ENCODE measurements at regions not wholly inside any gene's neighbourhood (a gene's known extent, or its start where the extent isn't known, plus 50 kb on each side); places are given as distances from the start of the nearest gene placed in this dataset.

DNA sequence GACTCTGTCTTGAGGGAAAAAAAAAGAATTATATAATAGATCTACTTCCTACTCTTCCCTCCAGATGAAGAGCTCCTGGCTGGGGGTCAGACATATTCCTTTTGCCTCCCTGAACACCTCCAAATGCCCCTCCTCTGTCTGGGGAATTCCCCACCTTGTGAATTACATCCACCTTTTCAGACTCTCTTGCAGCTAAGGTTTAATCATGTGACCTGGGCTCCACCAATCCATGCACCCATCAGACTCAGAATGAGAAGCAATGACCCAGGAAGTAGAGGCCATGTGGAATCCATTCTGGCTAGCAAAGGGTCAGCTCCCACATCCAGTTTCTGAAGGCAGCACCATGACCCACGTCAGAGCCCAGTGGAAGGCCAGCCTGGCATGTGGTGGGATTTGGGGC is 93.6 kb upstream of the CUX1 start:
- H3K4me2 ChIP-seq (ENCODE audit: low read length) = no peak overlapping the region
- H3K9me3 ChIP-seq (ENCODE audit: low read length) = peaks cover 7% of the 10 kb centered on the region
- H3F3A ChIP-seq (ENCODE audit: insufficient read depth, low read length) = no peaks in the 10 kb centered on the region
- no peak overlapping the region for H3K9ac ChIP-seq (ENCODE audit: low read length)
- no peaks in the 10 kb centered on the region for H3K9me2 ChIP-seq (ENCODE audit: low read depth, low read length)
- H4K20me1 ChIP-seq (ENCODE audit: insufficient read depth, low read length) = no peaks in the 10 kb centered on the region
- H3K4me3 ChIP-seq (ENCODE audit: low read depth, low read length, poor library complexity, severe bottlenecking) = no peak overlapping the region
- H3K27me3 ChIP-seq (ENCODE audit: insufficient read depth, low read length) = no peaks in the 10 kb centered on the region
- H3K4me1 ChIP-seq (ENCODE audit: insufficient read depth, low read length, severe bottlenecking) = peaks cover 13% of the 10 kb centered on the region
- H3K27ac ChIP-seq (ENCODE audit: low read depth, low read length, poor library complexity, severe bottlenecking) = no peak overlapping the region
- TF ChIP-seq, protein P1, sequence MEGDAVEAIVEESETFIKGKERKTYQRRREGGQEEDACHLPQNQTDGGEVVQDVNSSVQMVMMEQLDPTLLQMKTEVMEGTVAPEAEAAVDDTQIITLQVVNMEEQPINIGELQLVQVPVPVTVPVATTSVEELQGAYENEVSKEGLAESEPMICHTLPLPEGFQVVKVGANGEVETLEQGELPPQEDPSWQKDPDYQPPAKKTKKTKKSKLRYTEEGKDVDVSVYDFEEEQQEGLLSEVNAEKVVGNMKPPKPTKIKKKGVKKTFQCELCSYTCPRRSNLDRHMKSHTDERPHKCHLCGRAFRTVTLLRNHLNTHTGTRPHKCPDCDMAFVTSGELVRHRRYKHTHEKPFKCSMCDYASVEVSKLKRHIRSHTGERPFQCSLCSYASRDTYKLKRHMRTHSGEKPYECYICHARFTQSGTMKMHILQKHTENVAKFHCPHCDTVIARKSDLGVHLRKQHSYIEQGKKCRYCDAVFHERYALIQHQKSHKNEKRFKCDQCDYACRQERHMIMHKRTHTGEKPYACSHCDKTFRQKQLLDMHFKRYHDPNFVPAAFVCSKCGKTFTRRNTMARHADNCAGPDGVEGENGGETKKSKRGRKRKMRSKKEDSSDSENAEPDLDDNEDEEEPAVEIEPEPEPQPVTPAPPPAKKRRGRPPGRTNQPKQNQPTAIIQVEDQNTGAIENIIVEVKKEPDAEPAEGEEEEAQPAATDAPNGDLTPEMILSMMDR (IDR thresholded peaks at IDR 0.05; ENCODE audit: low read length) = no peak
- TF ChIP-seq EZH2 (IDR thresholded peaks at IDR 0.05; ENCODE audit: borderline replicate concordance, low read length) = no peak
- no peak overlapping the region for H2AFZ ChIP-seq (ENCODE audit: low read length)
- no peaks in the 10 kb centered on the region for H3K79me2 ChIP-seq (ENCODE audit: insufficient read depth, low read length)
- peaks cover 4% of the 10 kb centered on the region; the same call in 1 of the 2 replicates for H3K36me3 ChIP-seq (ENCODE audit: insufficient read depth, low read length)

DNA sequence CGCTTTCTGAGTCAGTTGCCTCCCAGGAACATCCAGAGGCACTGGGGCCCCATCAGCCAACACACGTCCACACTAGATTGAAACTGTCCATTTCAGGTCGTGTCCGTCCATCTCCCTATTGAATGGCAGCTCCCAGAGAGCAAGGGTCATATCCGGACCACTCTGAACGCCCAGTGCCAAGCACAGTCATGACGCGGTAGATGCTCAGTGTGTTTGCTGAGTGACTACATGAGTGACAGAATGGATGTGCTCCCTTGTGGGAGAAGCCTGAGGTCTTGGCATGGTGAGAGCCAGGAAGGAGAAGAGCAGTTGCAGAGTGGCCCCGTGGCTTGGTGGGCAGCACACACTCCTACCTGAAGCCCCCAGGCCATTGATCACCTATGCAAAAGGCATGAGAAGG is 92.5 kb upstream of the CUX1 start:
- Histone ChIP-seq H3K27ac (ENCODE audit: low read depth, low read length, poor library complexity, severe bottlenecking) (no peak overlapping the region), H3K4me3 (ENCODE audit: low read depth, low read length, poor library complexity, severe bottlenecking) (no peak overlapping the region), H2AFZ (ENCODE audit: low read length) (no peak overlapping the region), H3F3A (ENCODE audit: insufficient read depth, low read length) (no peaks in the 10 kb centered on the region), H3K4me1 (ENCODE audit: insufficient read depth, low read length, severe bottlenecking) (peaks cover 11% of the 10 kb centered on the region), H3K9ac (ENCODE audit: low read length) (no peak overlapping the region), H3K36me3 (ENCODE audit: insufficient read depth, low read length) (peaks cover 4% of the 10 kb centered on the region; the same call in 1 of the 2 replicates), H3K79me2 (ENCODE audit: insufficient read depth, low read length) (no peaks in the 10 kb centered on the region), H3K9me3 (ENCODE audit: low read length) (peaks cover 7% of the 10 kb centered on the region), H3K27me3 (ENCODE audit: insufficient read depth, low read length) (no peaks in the 10 kb centered on the region), H4K20me1 (ENCODE audit: insufficient read depth, low read length) (no peaks in the 10 kb centered on the region), H3K9me2 (ENCODE audit: low read depth, low read length) (no peaks in the 10 kb centered on the region), H3K4me2 (ENCODE audit: low read length) (no peak overlapping the region)
- TF ChIP-seq, protein P1 (IDR thresholded peaks at IDR 0.05; ENCODE audit: low read length) = no peak
- TF ChIP-seq EZH2 (IDR thresholded peaks at IDR 0.05; ENCODE audit: borderline replicate concordance, low read length) = no peak

DNA sequence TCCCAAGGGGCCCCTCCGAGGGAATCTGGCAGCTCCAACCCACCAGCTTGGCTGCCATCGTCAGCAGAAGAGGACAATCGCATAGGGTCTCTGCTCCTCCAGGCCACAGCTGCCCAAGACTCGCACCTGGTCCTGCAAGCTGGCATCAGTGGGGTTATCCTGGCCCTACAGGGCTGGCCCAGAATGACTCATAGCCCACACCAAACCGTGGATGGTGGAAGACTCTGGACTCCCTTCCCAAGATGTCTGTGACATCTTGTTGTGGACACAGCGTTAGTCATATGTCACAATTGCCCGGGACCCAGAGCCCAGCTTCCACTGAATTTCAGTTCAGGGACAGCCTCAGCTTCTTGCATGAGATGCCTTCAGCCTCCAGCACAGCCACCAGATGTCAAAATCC is 91.5 kb upstream of the CUX1 start:
- Histone ChIP-seq H3F3A (ENCODE audit: insufficient read depth, low read length) (no peaks in the 10 kb centered on the region), H3K9ac (ENCODE audit: low read length) (no peak overlapping the region), H3K4me1 (ENCODE audit: insufficient read depth, low read length, severe bottlenecking) (peaks cover 5% of the 10 kb centered on the region), H3K4me3 (ENCODE audit: low read depth, low read length, poor library complexity, severe bottlenecking) (no peak overlapping the region), H3K9me3 (ENCODE audit: low read length) (peaks cover 7% of the 10 kb centered on the region), H3K9me2 (ENCODE audit: low read depth, low read length) (no peaks in the 10 kb centered on the region), H3K27ac (ENCODE audit: low read depth, low read length, poor library complexity, severe bottlenecking) (no peak overlapping the region), H3K4me2 (ENCODE audit: low read length) (no peak overlapping the region), H2AFZ (ENCODE audit: low read length) (no peak overlapping the region), H4K20me1 (ENCODE audit: insufficient read depth, low read length) (no peaks in the 10 kb centered on the region), H3K79me2 (ENCODE audit: insufficient read depth, low read length) (no peaks in the 10 kb centered on the region), H3K27me3 (ENCODE audit: insufficient read depth, low read length) (no peaks in the 10 kb centered on the region), H3K36me3 (ENCODE audit: insufficient read depth, low read length) (peaks cover 4% of the 10 kb centered on the region; the same call in 1 of the 2 replicates)
- TF ChIP-seq, protein P1 (IDR thresholded peaks at IDR 0.05; ENCODE audit: low read length) = no peak
- no peak for TF ChIP-seq EZH2 (IDR thresholded peaks at IDR 0.05; ENCODE audit: borderline replicate concordance, low read length)

All from OCI-LY1 (cell line).